ENCODE measurements at regions not wholly inside any gene's neighbourhood (a gene's known extent, or its start where the extent isn't known, plus 50 kb on each side); places are given as distances from the start of the nearest gene placed in this dataset.

GRCh38 chr14:59020382-59020781, 168.1 kb upstream of the DAAM1 start:
- no peak for TF ChIP-seq EZH2 (IDR thresholded peaks at IDR 0.05; ENCODE audit: borderline replicate concordance, control insufficient read depth, low read depth, low read length)
- no peak for TF ChIP-seq EP300 (IDR thresholded peaks at IDR 0.05; ENCODE audit: borderline replicate concordance in 1 of 2, control insufficient read depth in 1 of 2, low read depth in 2 of 2, low read length in 2 of 2)
- peak; percentile 23 to 51 (median 37); a peak in 5 of 6 replicates for TF ChIP-seq CTCF (IDR thresholded peaks at IDR 0.05 in 2 of 3, conservative IDR thresholded peaks at IDR 0.05 in 1 of 3; ENCODE audit: control insufficient read depth in 2 of 3, extremely low read depth in 1 of 3, insufficient read depth in 1 of 3, low read depth in 3 of 3, low read length in 3 of 3)

All from GM12878 (cell line).